ENCODE measurements at regions not wholly inside any gene's neighbourhood (a gene's known extent, or its start where the extent isn't known, plus 50 kb on each side); places are given as distances from the start of the nearest gene placed in this dataset.

DNA sequence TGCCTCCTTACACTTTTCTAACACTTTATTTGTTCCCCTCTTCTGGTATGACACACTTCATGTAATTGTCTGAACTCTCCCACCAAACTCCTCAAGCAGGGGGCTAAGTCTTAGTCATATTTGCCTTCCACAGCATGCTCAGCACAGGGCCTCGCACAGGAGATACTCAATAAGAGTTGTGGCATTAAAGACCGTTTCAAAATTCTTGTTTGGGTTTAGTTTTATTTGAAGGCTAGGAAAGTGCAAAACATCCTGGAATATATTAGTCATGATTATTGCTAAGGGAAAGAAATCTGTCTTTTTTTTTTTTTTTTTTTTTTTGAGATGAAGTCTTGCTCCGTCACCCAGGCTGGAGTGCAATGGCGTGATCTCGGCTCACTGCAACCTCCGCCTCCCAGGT is 137.6 kb upstream of the ECI2 start:
- no peak for TF ChIP-seq POLR2A (conservative IDR thresholded peaks at IDR 0.05)
- no peak for TF ChIP-seq ZNF311 (CRISPR knock-in tag; IDR thresholded peaks at IDR 0.05)
- TF ChIP-seq HNRNPUL1 (IDR thresholded peaks at IDR 0.05; ENCODE audit: low read length): no peak
- no peak for TF ChIP-seq FOXK1 (CRISPR knock-in tag; IDR thresholded peaks at IDR 0.05; ENCODE audit: borderline replicate concordance)
- no peak for TF ChIP-seq SIRT6 (IDR thresholded peaks at IDR 0.05; ENCODE audit: low read depth, low read length)
- TF ChIP-seq SP1 (CRISPR knock-in tag; IDR thresholded peaks at IDR 0.05): no peak
- no peak for TF ChIP-seq SRSF9 (IDR thresholded peaks at IDR 0.05; ENCODE audit: borderline replicate concordance, low read depth, low read length)

All from K562 (cell line).